OCI-LY1 (cell line): ENCODE measurements at regions not wholly inside any gene's neighbourhood (a gene's known extent, or its start where the extent isn't known, plus 50 kb on each side); places are given as distances from the start of the nearest gene placed in this dataset.

Experiments used
- EZH2 ChIP-seq: fragments of 200-600 bp; sonication (generic), shearing (Covaris generic); IDR thresholded peaks from 2 replicates; pipeline ENCODE4 v1.8.0; 2017; ENCODE audit warnings: borderline replicate concordance, mixed run types, mild to moderate bottlenecking, antibody characterized with exemption, low read length, moderate library complexity, mixed read lengths
- TF ChIP-seq, protein P1 (sequence below): fragments of 200-600 bp; sonication (generic), shearing (Covaris generic); IDR thresholded peaks from 2 replicates; pipeline ENCODE4 v1.5.1; 2017; ENCODE audit warnings: mild to moderate bottlenecking, antibody characterized with exemption, low read length, moderate library complexity, mixed read lengths

DNA sequence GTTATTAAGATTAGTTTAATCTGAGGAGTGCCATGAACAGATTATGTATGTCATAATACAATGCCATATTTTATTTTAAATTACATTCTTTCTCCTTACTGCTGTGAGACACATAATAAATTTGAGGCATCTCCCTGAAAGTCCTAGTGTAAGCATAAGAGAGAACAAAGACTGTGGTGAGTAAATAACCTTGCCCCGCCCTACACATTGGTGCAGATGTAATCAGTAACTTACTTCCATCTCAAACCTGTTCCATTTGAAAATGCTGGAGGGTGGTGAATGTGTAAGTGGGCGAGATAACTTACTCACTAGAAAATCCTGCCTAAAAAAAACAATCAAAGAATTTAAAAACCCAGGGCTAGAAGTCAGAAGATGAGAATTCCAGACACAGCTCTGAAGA is 338.1 kb upstream of the SLIT2 start:
- TF ChIP-seq, protein P1, sequence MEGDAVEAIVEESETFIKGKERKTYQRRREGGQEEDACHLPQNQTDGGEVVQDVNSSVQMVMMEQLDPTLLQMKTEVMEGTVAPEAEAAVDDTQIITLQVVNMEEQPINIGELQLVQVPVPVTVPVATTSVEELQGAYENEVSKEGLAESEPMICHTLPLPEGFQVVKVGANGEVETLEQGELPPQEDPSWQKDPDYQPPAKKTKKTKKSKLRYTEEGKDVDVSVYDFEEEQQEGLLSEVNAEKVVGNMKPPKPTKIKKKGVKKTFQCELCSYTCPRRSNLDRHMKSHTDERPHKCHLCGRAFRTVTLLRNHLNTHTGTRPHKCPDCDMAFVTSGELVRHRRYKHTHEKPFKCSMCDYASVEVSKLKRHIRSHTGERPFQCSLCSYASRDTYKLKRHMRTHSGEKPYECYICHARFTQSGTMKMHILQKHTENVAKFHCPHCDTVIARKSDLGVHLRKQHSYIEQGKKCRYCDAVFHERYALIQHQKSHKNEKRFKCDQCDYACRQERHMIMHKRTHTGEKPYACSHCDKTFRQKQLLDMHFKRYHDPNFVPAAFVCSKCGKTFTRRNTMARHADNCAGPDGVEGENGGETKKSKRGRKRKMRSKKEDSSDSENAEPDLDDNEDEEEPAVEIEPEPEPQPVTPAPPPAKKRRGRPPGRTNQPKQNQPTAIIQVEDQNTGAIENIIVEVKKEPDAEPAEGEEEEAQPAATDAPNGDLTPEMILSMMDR: no peak
- TF ChIP-seq EZH2: no peak
